ENCODE measurements at regions not wholly inside any gene's neighbourhood (a gene's known extent, or its start where the extent isn't known, plus 50 kb on each side); places are given as distances from the start of the nearest gene placed in this dataset.

DNA sequence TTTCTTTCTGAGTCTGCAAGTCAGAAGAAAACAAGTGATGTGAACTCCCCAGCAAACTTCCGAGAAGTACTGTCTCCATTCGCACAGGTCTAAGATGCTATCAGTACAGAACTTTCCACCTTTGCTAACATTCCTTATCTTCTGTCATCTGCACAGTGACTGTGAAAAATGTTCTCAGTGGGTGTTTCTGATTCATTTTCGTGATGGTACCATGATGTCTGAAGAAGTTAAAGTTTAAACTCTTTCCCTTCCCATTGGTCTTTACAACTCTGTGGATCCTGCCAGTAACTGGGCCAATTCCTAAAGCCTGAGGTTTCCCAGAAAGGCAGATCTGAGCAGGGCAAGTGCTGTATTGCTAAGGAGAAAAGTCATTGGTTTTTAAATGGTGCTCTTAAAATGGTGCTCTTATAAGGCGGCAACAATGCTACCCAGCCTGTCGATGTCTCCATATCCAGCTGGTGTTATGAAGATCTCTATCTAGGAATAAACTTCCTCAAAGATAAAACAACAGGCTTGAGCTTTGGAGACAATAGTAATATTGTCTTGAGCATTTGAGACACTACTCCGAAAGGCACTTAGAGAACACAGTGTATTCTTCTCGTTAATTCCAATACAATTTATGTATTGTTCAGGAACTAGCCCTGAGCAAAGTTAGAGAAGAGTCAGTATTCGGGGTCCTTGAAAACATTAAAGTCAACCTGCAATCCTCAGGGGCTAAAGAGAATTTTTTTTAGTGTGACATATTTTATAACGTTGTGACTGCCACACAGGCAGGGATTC is 232.3 kb downstream of the OSR1 start (continued):
- TF ChIP-seq, protein P1, sequence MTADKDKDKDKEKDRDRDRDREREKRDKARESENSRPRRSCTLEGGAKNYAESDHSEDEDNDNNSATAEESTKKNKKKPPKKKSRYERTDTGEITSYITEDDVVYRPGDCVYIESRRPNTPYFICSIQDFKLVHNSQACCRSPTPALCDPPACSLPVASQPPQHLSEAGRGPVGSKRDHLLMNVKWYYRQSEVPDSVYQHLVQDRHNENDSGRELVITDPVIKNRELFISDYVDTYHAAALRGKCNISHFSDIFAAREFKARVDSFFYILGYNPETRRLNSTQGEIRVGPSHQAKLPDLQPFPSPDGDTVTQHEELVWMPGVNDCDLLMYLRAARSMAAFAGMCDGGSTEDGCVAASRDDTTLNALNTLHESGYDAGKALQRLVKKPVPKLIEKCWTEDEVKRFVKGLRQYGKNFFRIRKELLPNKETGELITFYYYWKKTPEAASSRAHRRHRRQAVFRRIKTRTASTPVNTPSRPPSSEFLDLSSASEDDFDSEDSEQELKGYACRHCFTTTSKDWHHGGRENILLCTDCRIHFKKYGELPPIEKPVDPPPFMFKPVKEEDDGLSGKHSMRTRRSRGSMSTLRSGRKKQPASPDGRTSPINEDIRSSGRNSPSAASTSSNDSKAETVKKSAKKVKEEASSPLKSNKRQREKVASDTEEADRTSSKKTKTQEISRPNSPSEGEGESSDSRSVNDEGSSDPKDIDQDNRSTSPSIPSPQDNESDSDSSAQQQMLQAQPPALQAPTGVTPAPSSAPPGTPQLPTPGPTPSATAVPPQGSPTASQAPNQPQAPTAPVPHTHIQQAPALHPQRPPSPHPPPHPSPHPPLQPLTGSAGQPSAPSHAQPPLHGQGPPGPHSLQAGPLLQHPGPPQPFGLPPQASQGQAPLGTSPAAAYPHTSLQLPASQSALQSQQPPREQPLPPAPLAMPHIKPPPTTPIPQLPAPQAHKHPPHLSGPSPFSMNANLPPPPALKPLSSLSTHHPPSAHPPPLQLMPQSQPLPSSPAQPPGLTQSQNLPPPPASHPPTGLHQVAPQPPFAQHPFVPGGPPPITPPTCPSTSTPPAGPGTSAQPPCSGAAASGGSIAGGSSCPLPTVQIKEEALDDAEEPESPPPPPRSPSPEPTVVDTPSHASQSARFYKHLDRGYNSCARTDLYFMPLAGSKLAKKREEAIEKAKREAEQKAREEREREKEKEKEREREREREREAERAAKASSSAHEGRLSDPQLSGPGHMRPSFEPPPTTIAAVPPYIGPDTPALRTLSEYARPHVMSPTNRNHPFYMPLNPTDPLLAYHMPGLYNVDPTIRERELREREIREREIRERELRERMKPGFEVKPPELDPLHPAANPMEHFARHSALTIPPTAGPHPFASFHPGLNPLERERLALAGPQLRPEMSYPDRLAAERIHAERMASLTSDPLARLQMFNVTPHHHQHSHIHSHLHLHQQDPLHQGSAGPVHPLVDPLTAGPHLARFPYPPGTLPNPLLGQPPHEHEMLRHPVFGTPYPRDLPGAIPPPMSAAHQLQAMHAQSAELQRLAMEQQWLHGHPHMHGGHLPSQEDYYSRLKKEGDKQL (CRISPR knock-in tag; IDR thresholded peaks at IDR 0.05; ENCODE audit: low read depth) = no peak
- TF ChIP-seq TBL1XR1 (IDR thresholded peaks at IDR 0.05; ENCODE audit: borderline replicate concordance, low read length, partially characterized antibody) = no peak
- no peak for TF ChIP-seq ZNF136 (CRISPR knock-in tag; IDR thresholded peaks at IDR 0.05; ENCODE audit: low read depth)

DNA sequence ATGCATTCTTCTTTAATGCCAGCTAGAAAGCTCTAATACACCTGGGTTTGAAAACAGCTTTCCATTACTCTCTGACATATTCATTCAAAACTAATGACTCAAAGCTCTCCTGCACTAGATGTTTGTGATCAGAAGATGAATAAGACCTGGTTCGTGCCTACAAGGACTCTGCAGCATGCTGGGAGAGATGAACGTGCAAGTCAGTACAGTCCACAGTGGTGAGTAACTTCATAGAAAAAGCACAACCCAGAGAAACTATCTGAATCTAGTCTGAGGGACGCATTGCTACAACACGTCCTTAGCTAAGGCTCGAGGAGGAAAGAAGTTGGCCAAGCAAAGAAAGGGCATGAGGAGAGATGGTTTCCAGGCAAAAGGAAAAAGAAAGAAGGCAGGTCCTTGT is 234.3 kb downstream of the OSR1 start:
- Histone ChIP-seq H2AFZ (ENCODE audit: low read length) (no peak overlapping the region), H3K4me2 (ENCODE audit: low read depth, low read length) (no peak overlapping the region), H3K27me3 (ENCODE audit: control insufficient read depth in 1 of 2, insufficient read depth in 2 of 2, low read length in 2 of 2) (no peaks in the 10 kb centered on the region), H3K27ac (ENCODE audit: extremely low read length, insufficient read depth, low read length) (no peak overlapping the region), H3K36me3 (replicated peaks in 1 of 2; ENCODE audit: control insufficient read depth in 1 of 2, insufficient read depth in 2 of 2, low read length in 2 of 2) (no peaks in the 10 kb centered on the region), H3K79me2 (ENCODE audit: insufficient read depth, low read length) (no peaks in the 10 kb centered on the region), H4K20me1 (ENCODE audit: insufficient read depth, low read length) (no peaks in the 10 kb centered on the region), H3K4me3 (replicated peaks in 1 of 3; ENCODE audit: insufficient read depth in 1 of 3, low read depth in 2 of 3, low read length in 3 of 3) (no peak overlapping the region), H3K9ac (ENCODE audit: insufficient read depth, low read depth, low read length) (no peak overlapping the region), H3K4me1 (ENCODE audit: insufficient read depth, low read length) (peaks cover 25% of the 10 kb centered on the region), H3K9me3 (ENCODE audit: low read length) (no peaks in the 10 kb centered on the region)
- intact Hi-C loops (cut with micrococcal nuclease; ENCODE audit: unreplicated experiment) (loop anchor here (5.0 kb wide), 1 partner anchor 102 kb away; no protein-coding TSS in a partner anchor), in situ Hi-C loops (cut with HindIII; ENCODE audit: extremely low pct_ligation_motif_present, low pct_unique_long_range_greater_than_20kb) (no loop called here)
- WGBS (ENCODE audit: low lambda C conversion rate) = 11% methylated on average over 5 of the region's 5 CpGs
- BruUV-seq (replicated peaks) = no TSS peak
- POLR2A ChIA-PET = no interaction called here
- DNase-seq (ENCODE audit: low spot score) (no peak), ATAC-seq (no peak), FAIRE-seq (no peak)
- TF ChIP-seq, protein P2, sequence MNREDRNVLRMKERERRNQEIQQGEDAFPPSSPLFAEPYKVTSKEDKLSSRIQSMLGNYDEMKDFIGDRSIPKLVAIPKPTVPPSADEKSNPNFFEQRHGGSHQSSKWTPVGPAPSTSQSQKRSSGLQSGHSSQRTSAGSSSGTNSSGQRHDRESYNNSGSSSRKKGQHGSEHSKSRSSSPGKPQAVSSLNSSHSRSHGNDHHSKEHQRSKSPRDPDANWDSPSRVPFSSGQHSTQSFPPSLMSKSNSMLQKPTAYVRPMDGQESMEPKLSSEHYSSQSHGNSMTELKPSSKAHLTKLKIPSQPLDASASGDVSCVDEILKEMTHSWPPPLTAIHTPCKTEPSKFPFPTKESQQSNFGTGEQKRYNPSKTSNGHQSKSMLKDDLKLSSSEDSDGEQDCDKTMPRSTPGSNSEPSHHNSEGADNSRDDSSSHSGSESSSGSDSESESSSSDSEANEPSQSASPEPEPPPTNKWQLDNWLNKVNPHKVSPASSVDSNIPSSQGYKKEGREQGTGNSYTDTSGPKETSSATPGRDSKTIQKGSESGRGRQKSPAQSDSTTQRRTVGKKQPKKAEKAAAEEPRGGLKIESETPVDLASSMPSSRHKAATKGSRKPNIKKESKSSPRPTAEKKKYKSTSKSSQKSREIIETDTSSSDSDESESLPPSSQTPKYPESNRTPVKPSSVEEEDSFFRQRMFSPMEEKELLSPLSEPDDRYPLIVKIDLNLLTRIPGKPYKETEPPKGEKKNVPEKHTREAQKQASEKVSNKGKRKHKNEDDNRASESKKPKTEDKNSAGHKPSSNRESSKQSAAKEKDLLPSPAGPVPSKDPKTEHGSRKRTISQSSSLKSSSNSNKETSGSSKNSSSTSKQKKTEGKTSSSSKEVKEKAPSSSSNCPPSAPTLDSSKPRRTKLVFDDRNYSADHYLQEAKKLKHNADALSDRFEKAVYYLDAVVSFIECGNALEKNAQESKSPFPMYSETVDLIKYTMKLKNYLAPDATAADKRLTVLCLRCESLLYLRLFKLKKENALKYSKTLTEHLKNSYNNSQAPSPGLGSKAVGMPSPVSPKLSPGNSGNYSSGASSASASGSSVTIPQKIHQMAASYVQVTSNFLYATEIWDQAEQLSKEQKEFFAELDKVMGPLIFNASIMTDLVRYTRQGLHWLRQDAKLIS (CRISPR knock-in tag; IDR thresholded peaks at IDR 0.05) = no peak
- no peak for TF ChIP-seq DNMT1 (CRISPR knock-in tag; IDR thresholded peaks at IDR 0.05)
- no peak for TF ChIP-seq TBP (CRISPR knock-in tag; IDR thresholded peaks at IDR 0.05)
- CTCF ChIA-PET (ENCODE audit: low intra/inter-chr PET ratio, low total read pairs) = no interaction called here
